ENCODE measurements at regions not wholly inside any gene's neighbourhood (a gene's known extent, or its start where the extent isn't known, plus 50 kb on each side); places are given as distances from the start of the nearest gene placed in this dataset.

- DNase-seq (ENCODE audit: low read depth), result no peak
- no peak overlapping the region for H3K4me3 ChIP-seq (ENCODE audit: low read depth, low read length)
- no peak for TF ChIP-seq MAX (IDR thresholded peaks at IDR 0.05; ENCODE audit: low read depth, low read length)
- TF ChIP-seq POLR2A (IDR thresholded peaks at IDR 0.05; ENCODE audit: extremely low read depth, insufficient read length), result no peak
Observed at GRCh38 chr11:123366924-123367323, 63.1 kb upstream of the GRAMD1B start.

GRCh38 chr11:123365955-123366354 lies 64.1 kb upstream of the GRAMD1B start:
- H3K4me3 ChIP-seq (ENCODE audit: low read depth, low read length), result no peak overlapping the region
- DNase-seq (ENCODE audit: low read depth), result no peak
- TF ChIP-seq MYC (IDR thresholded peaks at IDR 0.05; ENCODE audit: low read depth, low read length), result no peak
- no peak for TF ChIP-seq CTCF (IDR thresholded peaks at IDR 0.05; ENCODE audit: low read depth, low read length)
- TF ChIP-seq MAX (IDR thresholded peaks at IDR 0.05; ENCODE audit: low read depth, low read length), result no peak
- no peak for TF ChIP-seq POLR2A (IDR thresholded peaks at IDR 0.05; ENCODE audit: extremely low read depth, insufficient read length)

GRCh38 chr11:123364080-123364479 lies 66.0 kb upstream of the GRAMD1B start:
- no peak overlapping the region for H3K4me3 ChIP-seq (ENCODE audit: low read depth, low read length)
- no peak for DNase-seq (ENCODE audit: low read depth)

GRCh38 chr11:123363556-123363955 lies 66.5 kb upstream of the GRAMD1B start:
- H3K4me3 ChIP-seq (ENCODE audit: low read depth, low read length), result no peak overlapping the region

More at GRCh38 chr11:123364080-123364479, 66.0 kb upstream of the GRAMD1B start:
- TF ChIP-seq MAX (IDR thresholded peaks at IDR 0.05; ENCODE audit: low read depth, low read length) (no peak), CTCF (IDR thresholded peaks at IDR 0.05; ENCODE audit: low read depth, low read length) (no peak), POLR2A (IDR thresholded peaks at IDR 0.05; ENCODE audit: extremely low read depth, insufficient read length) (no peak), MYC (IDR thresholded peaks at IDR 0.05; ENCODE audit: low read depth, low read length) (no peak)

GRCh38 chr11:123362941-123363340 lies 67.1 kb upstream of the GRAMD1B start:
- H3K4me3 ChIP-seq (ENCODE audit: low read depth, low read length), result no peak overlapping the region
- DNase-seq (ENCODE audit: low read depth), result no peak
- TF ChIP-seq POLR2A (IDR thresholded peaks at IDR 0.05; ENCODE audit: extremely low read depth, insufficient read length), result no peak
- no peak for TF ChIP-seq MYC (IDR thresholded peaks at IDR 0.05; ENCODE audit: low read depth, low read length)
- TF ChIP-seq MAX (IDR thresholded peaks at IDR 0.05; ENCODE audit: low read depth, low read length), result no peak
- TF ChIP-seq CTCF (IDR thresholded peaks at IDR 0.05; ENCODE audit: low read depth, low read length), result no peak

More at GRCh38 chr11:123363556-123363955, 66.5 kb upstream of the GRAMD1B start:
- TF ChIP-seq POLR2A (IDR thresholded peaks at IDR 0.05; ENCODE audit: extremely low read depth, insufficient read length) (no peak), MYC (IDR thresholded peaks at IDR 0.05; ENCODE audit: low read depth, low read length) (no peak), MAX (IDR thresholded peaks at IDR 0.05; ENCODE audit: low read depth, low read length) (no peak), CTCF (IDR thresholded peaks at IDR 0.05; ENCODE audit: low read depth, low read length) (no peak)
- no peak for DNase-seq (ENCODE audit: low read depth)

GRCh38 chr11:123362186-123362585 lies 67.9 kb upstream of the GRAMD1B start:
- DNase-seq (ENCODE audit: low read depth), result no peak
- no peak overlapping the region for H3K4me3 ChIP-seq (ENCODE audit: low read depth, low read length)
- no peak for TF ChIP-seq MAX (IDR thresholded peaks at IDR 0.05; ENCODE audit: low read depth, low read length)
- no peak for TF ChIP-seq MYC (IDR thresholded peaks at IDR 0.05; ENCODE audit: low read depth, low read length)
- TF ChIP-seq CTCF (IDR thresholded peaks at IDR 0.05; ENCODE audit: low read depth, low read length), result no peak

Measured in NB4 (cell line).